ENCODE measurements at regions not wholly inside any gene's neighbourhood (a gene's known extent, or its start where the extent isn't known, plus 50 kb on each side); places are given as distances from the start of the nearest gene placed in this dataset.
A peak's percentile ranks its signal among the peaks of the same experiment; 100 is the strongest.

DNA sequence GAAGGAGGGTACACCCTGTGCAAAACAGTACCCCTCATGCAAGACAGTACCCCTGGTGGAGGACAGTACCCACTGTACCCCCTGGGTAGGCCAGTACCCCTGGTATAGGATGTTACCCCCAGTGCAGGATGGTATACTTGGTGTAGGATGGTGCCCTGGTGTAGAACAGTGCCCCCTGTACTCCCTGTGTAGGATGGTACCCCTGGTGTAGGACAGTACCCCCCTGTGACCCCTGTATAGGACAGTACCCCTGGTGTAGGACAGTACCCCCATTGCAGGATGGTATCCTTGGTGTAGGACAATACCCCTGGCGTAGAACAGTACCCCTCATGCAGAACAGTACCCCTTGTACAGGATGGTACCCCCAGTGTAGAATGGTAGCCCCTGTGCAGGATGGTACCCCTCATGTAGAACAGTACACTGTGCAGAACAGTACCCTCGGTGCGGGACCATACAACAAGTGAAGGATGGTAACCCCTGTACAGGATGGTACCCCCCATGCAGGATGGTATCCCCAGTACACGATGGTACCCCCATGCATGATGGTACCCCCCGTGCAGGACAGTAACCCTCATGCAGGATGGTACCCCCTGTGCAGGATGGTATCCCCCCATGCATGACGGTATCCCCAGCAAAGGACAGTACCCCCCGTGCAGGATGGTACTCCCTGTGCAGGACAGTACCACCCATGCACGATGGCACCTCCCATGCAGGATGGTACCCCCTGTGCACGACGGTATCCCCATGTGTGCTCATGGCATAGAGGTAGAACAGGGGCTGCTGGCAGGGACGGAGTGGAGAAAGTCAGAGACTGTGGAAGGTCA, 248.0 kb downstream of the DCDC2C start:
- H3K27me3 Mint-ChIP-seq, result no peaks in the 10 kb centered on the region
- ATAC-seq, result peak; percentile 24
- no peak overlapping the region for H3K4me3 Mint-ChIP-seq
- H3K9me3 Mint-ChIP-seq, result peaks cover 5% of the 10 kb centered on the region
- H3K4me1 Mint-ChIP-seq, result no peaks in the 10 kb centered on the region
- DNase-seq, result no peak
- H3K36me3 Mint-ChIP-seq (ENCODE audit: low read depth), result no peaks in the 10 kb centered on the region
- no peak overlapping the region for H3K27ac Mint-ChIP-seq

DNA sequence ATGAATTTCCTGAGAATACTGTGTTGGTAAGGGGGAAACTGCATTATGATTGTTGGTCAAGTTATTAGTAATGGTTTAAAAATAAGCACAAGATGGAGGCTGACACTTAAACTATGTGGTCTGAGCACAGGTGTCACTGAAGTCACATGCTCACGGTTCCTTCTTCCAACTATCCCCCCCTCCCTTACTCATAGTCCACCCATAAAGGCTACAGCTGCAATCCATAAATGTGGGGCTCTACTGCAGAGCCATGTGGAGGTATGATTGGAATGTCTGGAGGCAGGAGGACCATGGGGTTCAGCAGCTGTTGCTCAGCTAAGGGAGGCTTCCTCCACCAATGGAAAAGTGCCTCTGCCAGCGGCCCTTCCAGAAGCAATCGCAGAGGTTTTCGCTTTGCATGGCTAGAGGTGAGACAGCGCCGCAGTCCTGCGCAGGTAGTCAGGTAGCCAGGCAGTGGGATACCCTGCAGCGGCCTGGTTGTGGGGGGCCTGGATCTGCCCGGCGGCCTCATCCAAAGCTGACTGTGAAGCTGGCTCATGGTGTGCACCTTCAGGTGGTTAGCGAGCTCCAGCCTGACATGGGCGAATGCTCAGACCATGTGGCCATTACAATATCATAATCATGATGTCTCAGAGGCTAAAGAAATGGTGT, 249.6 kb downstream of the DCDC2C start:
- Mint-ChIP-seq H3K4me3 (no peak overlapping the region), H3K27ac (no peak overlapping the region), H3K36me3 (ENCODE audit: low read depth) (no peaks in the 10 kb centered on the region), H3K9me3 (peaks cover 3% of the 10 kb centered on the region), H3K4me1 (no peaks in the 10 kb centered on the region), H3K27me3 (no peaks in the 10 kb centered on the region)
- no peak for ATAC-seq
- DNase-seq, result no peak

DNA sequence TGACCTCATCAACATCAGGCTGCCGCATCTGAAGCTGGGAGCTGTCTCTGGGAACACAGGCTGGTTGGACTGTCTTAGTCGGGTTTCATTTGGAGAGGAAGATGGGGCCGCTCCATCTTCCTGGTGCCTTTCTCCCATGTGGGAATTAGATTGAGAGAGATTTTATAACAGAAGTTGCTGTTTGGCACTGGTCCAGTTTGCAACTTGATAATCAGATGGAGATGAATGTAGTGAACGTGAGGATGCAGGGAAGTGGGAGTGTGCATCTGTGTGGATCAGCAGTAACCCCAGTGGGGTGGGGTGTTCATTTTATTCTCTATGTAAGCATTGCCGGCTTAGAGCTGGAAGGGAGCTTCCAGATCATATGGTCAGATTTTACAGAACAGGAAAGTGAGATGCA, 250.9 kb downstream of the DCDC2C start:
- Mint-ChIP-seq H3K4me3 (no peak overlapping the region), H3K27me3 (no peaks in the 10 kb centered on the region), H3K36me3 (ENCODE audit: low read depth) (no peaks in the 10 kb centered on the region), H3K9me3 (no peaks in the 10 kb centered on the region), H3K27ac (no peak overlapping the region), H3K4me1 (no peaks in the 10 kb centered on the region)
- DNase-seq (no peak), ATAC-seq (no peak)

DNA sequence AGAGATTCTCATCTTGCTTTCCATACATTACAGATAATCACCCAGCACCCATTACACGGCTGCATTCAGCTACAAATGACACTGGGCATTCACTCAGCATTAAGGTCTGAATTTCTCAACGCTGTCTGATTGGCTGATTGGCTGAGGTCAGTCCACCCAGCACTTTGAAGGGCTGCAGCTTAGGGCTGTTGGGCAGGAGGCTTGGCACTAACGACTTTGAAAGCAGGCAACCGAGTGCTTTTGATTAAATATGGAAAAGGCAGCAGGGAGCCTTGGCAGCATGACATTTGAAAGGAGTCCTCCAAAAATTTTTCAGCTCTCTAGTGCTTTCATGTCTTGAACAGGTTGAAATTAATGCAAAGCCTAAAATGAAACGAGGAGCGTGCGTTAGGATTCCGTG, 253.0 kb downstream of the DCDC2C start:
- no peaks in the 10 kb centered on the region for H3K36me3 Mint-ChIP-seq (ENCODE audit: low read depth)
- ATAC-seq (no peak), DNase-seq (no peak)
- H3K27ac Mint-ChIP-seq, result no peak overlapping the region
- no peaks in the 10 kb centered on the region for H3K4me1 Mint-ChIP-seq
- H3K9me3 Mint-ChIP-seq, result no peaks in the 10 kb centered on the region
- H3K27me3 Mint-ChIP-seq, result no peaks in the 10 kb centered on the region
- H3K4me3 Mint-ChIP-seq, result no peak overlapping the region

DNA sequence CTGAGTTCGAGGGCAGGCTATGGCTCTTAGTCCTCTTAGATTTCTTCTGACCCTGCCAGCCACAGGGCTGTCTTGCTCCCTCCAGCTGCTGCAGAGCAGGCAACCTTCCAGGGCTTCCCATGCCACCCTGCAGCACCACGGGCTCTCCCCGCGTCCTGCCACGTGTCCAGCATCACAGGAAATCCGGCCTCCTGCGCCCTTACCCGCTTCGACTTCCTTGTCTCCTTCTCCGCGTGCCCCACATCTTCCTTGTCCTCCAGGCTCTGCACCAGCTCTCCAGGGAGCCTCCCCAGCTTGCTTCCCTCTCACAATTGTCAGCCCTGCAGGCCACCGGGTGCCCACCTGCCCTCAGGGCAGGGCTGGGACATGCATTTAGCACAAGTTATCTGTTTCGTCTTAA, 253.5 kb downstream of the DCDC2C start:
- Mint-ChIP-seq H3K27me3 (no peaks in the 10 kb centered on the region), H3K27ac (no peak overlapping the region), H3K9me3 (no peaks in the 10 kb centered on the region), H3K36me3 (ENCODE audit: low read depth) (no peaks in the 10 kb centered on the region), H3K4me1 (no peaks in the 10 kb centered on the region), H3K4me3 (no peak overlapping the region)
- ATAC-seq, result no peak
- no peak for DNase-seq

DNA sequence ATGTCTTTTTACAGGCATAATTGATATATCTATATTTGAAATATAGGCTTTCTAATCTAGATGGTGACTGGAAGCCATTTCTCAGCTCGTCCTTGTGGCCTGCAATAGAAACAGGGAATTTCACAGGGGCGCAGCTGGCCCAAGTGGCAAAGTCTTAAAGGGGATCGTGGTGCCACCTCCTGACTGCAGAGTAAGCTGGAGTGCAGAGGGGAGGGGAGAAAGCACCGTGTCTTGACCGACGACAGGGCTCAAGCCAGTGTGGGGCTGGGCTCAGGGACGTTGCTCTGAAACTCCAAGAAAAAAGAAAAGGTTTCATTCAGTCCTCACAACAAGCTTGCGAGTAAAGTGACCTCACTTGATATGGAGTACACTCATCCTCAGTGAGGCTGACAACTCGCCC, 255.1 kb downstream of the DCDC2C start:
- Mint-ChIP-seq H3K36me3 (ENCODE audit: low read depth) (no peaks in the 10 kb centered on the region), H3K27ac (no peak overlapping the region), H3K4me3 (no peak overlapping the region), H3K27me3 (no peaks in the 10 kb centered on the region), H3K4me1 (no peaks in the 10 kb centered on the region), H3K9me3 (no peaks in the 10 kb centered on the region)
- DNase-seq (no peak), ATAC-seq (no peak)

DNA sequence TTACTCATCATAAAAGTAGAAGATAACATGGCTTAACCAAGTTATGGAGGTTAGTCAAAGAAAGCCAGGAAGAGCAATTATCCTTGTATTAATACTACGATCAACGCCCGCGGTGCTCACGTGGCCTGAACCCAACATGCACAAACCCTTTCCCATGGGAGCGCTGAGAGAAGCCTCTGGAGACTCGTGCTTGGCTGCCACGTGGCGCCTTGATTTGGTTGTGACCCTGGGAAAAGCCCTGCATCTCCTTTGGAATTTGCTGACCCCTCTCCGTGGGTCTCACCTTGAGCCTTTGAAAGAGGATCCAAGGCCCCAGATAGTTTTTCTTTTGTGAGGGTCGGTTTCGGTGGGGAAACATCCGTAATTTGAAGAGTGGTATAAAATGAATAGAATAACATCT, 255.6 kb downstream of the DCDC2C start:
- Mint-ChIP-seq H3K36me3 (ENCODE audit: low read depth) (no peaks in the 10 kb centered on the region), H3K4me1 (no peaks in the 10 kb centered on the region), H3K27ac (no peak overlapping the region)

DNA sequence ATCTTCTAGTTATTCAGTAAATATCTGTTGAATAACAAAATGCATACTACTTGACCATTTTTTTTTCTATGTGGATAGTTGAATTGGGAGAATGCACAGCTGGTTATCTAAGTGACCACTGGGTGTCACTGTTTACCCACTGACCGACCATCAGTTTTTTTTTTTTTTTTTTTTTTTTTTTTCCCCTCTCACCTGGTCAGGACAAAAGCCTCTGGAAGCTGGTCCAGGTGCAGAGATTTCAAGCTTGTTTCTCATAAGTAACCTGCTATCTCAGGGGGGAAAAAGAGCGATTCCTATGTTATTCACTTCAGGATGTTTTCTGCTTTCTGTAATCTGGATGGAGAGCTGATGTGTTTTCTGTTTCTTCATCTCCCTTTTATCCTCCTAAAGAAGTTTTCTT, 256.0 kb downstream of the DCDC2C start:
- Mint-ChIP-seq H3K27me3 (no peaks in the 10 kb centered on the region), H3K4me1 (no peaks in the 10 kb centered on the region), H3K4me3 (no peak overlapping the region), H3K27ac (no peak overlapping the region), H3K9me3 (no peaks in the 10 kb centered on the region), H3K36me3 (ENCODE audit: low read depth) (no peaks in the 10 kb centered on the region)
- DNase-seq (no peak), ATAC-seq (no peak)

More for the DNA sequence above, 255.6 kb downstream of the DCDC2C start:
- Mint-ChIP-seq H3K4me3 (no peak overlapping the region), H3K27me3 (no peaks in the 10 kb centered on the region), H3K9me3 (no peaks in the 10 kb centered on the region)
- DNase-seq, result no peak
- ATAC-seq, result no peak

DNA sequence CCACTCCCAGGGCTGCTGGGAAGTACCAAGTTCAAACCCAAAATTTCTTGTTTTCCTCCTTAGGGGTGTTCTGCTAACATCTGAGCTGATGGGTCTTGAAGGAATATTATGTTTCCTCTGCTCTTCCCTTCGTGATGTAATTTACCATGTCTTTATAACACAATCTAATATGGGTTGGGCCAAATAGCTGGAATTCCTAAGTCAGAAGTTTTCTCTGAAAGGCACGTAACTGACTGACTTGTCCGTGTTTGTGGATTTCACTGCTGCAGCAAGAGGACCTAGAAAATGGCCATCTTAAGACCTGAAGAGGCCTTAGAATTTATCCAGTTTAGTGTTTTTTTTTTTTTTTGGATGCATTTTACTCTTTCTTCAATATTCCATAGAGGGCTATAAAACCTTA, 256.7 kb downstream of the DCDC2C start:
- H3K27me3 Mint-ChIP-seq, result no peaks in the 10 kb centered on the region
- DNase-seq (no peak), ATAC-seq (no peak)
- no peaks in the 10 kb centered on the region for H3K9me3 Mint-ChIP-seq
- H3K27ac Mint-ChIP-seq, result no peak overlapping the region
- H3K4me1 Mint-ChIP-seq, result no peaks in the 10 kb centered on the region
- H3K36me3 Mint-ChIP-seq (ENCODE audit: low read depth), result no peaks in the 10 kb centered on the region
- no peak overlapping the region for H3K4me3 Mint-ChIP-seq

DNA sequence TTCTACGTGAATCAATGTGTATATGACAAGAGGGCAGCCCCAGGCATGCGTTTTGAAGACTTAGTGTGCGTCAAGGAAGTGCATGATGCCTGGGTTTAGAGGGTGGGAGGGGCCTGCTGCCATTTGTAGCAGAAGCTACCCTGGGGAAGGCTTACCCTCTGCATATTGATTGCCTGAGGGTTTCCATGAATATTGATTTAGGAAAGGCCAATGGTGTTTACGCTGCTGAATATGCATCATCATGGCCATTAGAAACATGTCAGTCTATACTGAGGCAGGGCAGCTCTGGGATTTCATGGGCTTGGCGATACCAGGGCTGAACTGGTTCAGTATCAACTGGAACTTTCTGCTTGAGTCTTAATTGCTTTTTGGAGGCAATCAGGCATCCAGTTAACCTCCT, 259.3 kb downstream of the DCDC2C start:
- no peak for DNase-seq
- H3K27me3 Mint-ChIP-seq, result no peaks in the 10 kb centered on the region
- ATAC-seq, result no peak
- H3K9me3 Mint-ChIP-seq, result no peaks in the 10 kb centered on the region
- no peaks in the 10 kb centered on the region for H3K4me1 Mint-ChIP-seq
- no peak overlapping the region for H3K27ac Mint-ChIP-seq
- H3K36me3 Mint-ChIP-seq (ENCODE audit: low read depth), result no peaks in the 10 kb centered on the region
- H3K4me3 Mint-ChIP-seq, result no peak overlapping the region

DNA sequence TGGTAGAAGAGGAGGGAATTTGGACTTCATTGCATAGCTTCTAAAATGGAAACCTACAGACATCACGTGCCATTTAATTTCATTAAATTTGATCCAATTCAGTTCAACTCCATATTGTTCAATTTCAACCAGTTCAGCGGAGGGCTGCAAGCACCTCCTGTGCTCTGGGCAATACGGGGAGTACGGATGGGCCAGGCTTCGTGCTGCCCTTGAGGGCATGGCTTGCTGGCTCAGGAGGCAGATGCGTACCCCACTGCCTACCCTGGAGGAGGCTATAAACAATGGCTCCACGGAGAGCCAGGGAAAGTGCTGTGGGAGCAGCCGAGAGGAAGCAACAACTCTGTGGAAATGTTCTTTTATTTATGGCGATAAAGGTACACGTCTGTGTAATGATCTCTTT, 261.8 kb downstream of the DCDC2C start:
- H3K4me3 Mint-ChIP-seq, result no peak overlapping the region
- H3K27ac Mint-ChIP-seq, result no peak overlapping the region
- H3K27me3 Mint-ChIP-seq, result no peaks in the 10 kb centered on the region
- DNase-seq, result no peak
- H3K36me3 Mint-ChIP-seq (ENCODE audit: low read depth), result no peaks in the 10 kb centered on the region
- no peaks in the 10 kb centered on the region for H3K4me1 Mint-ChIP-seq
- H3K9me3 Mint-ChIP-seq, result no peaks in the 10 kb centered on the region
- no peak for ATAC-seq

DNA sequence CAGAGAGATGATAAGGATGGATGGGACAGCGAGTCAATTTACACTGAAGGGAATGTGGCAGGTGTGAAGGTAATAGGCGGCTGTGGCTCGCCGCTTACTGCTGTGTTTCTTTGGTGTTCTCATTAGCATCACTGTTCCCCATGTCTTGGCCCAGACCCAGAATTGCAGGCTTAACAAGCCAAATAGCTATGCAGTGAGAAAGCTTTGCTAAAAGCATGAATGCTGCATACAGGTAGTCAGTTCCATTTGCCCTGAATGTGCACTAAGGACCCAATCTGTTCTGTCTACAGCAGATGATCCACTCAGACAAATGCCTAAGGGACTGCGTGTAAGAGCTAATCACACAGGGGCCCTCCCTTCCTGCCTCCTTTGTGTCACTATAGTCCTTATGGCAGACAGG, 262.6 kb downstream of the DCDC2C start:
- no peaks in the 10 kb centered on the region for H3K4me1 Mint-ChIP-seq
- H3K27ac Mint-ChIP-seq, result no peak overlapping the region
- H3K36me3 Mint-ChIP-seq (ENCODE audit: low read depth), result no peaks in the 10 kb centered on the region

DNA sequence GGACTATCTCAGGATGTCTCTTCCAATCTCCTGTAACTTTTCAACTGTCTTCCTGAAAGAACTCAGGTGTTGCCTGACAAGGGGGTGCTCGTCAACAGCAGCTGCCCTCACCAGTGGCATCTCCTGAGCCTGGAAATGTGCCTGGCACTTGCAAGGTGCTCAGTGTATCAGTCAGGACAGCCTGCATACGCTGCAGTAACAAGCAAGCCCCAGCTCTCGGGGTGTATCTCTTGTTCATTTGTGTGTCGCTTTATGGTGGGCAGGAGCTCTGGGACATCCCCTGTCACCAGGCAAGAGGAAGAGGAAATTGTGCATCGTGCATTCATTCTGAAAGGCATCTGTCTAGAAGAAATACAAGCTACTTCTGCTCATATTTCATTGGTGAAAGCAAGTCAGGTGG, 263.1 kb downstream of the DCDC2C start:
- Mint-ChIP-seq H3K36me3 (ENCODE audit: low read depth) (no peaks in the 10 kb centered on the region), H3K27me3 (no peaks in the 10 kb centered on the region), H3K4me1 (no peaks in the 10 kb centered on the region), H3K27ac (no peak overlapping the region), H3K4me3 (no peak overlapping the region), H3K9me3 (no peaks in the 10 kb centered on the region)
- no peak for ATAC-seq
- DNase-seq, result no peak

More for the DNA sequence above, 262.6 kb downstream of the DCDC2C start:
- DNase-seq, result no peak
- no peak overlapping the region for H3K4me3 Mint-ChIP-seq
- no peaks in the 10 kb centered on the region for H3K27me3 Mint-ChIP-seq
- no peaks in the 10 kb centered on the region for H3K9me3 Mint-ChIP-seq
- no peak for ATAC-seq

DNA sequence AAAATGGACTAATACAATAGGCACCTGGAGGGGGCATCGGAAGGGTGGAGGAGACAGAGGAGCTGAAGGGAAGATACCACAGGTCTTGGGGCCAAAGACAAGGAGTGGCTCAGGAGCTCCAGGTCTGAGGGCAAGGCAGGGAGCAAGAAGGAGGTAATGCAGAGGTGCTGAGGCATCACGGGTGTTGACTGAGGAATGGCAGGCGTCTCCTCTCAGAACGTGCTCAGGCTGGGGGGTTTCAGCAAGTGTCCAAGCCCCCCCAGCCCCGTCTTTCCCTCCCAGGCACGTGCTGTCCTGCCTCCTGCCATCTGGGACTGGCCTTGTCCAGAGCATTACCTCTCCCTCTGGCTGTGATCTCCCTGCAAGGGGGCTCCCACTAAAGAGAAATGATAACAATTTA, 265.4 kb downstream of the DCDC2C start:
- Mint-ChIP-seq H3K27me3 (no peaks in the 10 kb centered on the region), H3K36me3 (ENCODE audit: low read depth) (no peaks in the 10 kb centered on the region), H3K27ac (no peak overlapping the region), H3K9me3 (no peaks in the 10 kb centered on the region), H3K4me3 (no peak overlapping the region), H3K4me1 (no peaks in the 10 kb centered on the region)
- no peak for ATAC-seq
- no peak for DNase-seq

DNA sequence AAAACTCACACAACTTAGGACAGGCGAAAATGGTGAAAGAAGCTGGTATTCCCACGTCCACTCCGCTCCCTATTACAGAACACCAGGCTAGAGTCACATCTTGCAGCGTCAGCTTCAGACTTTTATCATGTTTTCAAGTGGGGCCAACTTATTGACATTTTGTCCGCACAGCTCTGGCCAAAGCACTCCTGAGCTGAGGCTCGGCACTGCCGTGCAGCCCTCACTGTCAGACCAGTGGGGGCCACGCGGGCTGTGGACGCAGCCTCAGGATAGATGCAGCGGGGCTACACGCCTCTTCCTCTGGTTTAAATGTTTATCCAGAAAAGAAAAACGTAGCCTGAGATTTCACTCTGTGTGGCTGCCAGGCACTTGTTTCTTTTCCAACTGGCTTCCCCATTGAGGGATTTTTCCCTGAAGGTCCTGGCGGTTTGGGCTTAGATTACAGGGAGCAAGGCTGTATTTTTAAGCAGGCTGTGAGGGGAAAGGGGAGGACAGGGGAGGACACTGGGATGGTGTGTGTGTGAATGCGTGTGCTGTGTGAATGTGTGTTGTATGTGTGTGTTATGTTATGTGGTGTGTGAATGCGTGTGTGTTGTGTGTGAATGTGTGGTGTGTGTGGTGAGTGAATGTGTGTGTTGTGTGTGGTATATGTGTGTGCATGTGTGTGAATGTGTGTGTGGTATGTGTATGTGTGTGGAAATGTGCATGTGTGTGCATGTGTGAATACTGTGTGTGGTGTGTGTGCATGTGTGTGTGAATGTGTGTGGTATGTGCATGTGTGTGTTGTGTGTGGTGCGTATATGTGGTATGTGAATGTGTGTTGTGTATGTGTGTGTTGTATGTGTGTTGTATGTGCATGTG, 267.6 kb downstream of the DCDC2C start:
- no peaks in the 10 kb centered on the region for H3K4me1 Mint-ChIP-seq
- H3K9me3 Mint-ChIP-seq, result no peaks in the 10 kb centered on the region
- ATAC-seq, result no peak
- no peak overlapping the region for H3K27ac Mint-ChIP-seq
- no peak overlapping the region for H3K4me3 Mint-ChIP-seq
- DNase-seq, result no peak
- no peaks in the 10 kb centered on the region for H3K27me3 Mint-ChIP-seq
- H3K36me3 Mint-ChIP-seq (ENCODE audit: low read depth), result no peaks in the 10 kb centered on the region
